H1 (cell line): ENCODE measurements at regions not wholly inside any gene's neighbourhood (a gene's known extent, or its start where the extent isn't known, plus 50 kb on each side); places are given as distances from the start of the nearest gene placed in this dataset.

ENCODE experiments used
- ASH2L ChIP-seq: fragments of 200-600, 300-600 bp; sonication (generic); IDR thresholded peaks from one replicate; pipeline ENCODE4 v1.7.1; 2017; ENCODE audit warnings: low read length
- CEBPB ChIP-seq: IDR thresholded peaks from 2 replicates; pipeline ENCODE4 v1.6.1; 2012; ENCODE audit warnings: low read depth, low read length
- EP300 ChIP-seq, 2 experiments: IDR thresholded peaks; 1 replicate in 1 of 2; 2 replicates in 1 of 2; pipeline ENCODE4 v1.6.1; 2011 to 2012; ENCODE audit warnings: low read depth in 2 of 2, low read length in 2 of 2, mild to moderate bottlenecking in 2 of 2, borderline replicate concordance in 1 of 2, inconsistent platforms in 1 of 2, moderate library complexity in 1 of 2
- JUND ChIP-seq: IDR thresholded peaks from 2 replicates; pipeline ENCODE4 v1.6.1; 2011; ENCODE audit warnings: mild to moderate bottlenecking, improper control_type of control experiment, low read length
- MAFK ChIP-seq: IDR thresholded peaks from 2 replicates; pipeline ENCODE4 v1.6.1; 2012; ENCODE audit warnings: low read depth, mild to moderate bottlenecking, improper control_type of control experiment, low read length
- NRF1 ChIP-seq: IDR thresholded peaks from 2 replicates; pipeline ENCODE4 v1.6.1; 2011; ENCODE audit warnings: mild to moderate bottlenecking, low read depth, low read length, improper control_type of control experiment
- POLR2A ChIP-seq, 2 experiments: IDR thresholded peaks; 1 replicate in 1 of 2; 2 replicates in 1 of 2; pipeline ENCODE4 v1.6.1; 2011; ENCODE audit warnings: low read depth in 2 of 2, low read length in 2 of 2, mild to moderate bottlenecking in 2 of 2; ENCODE audit errors: control extremely low read depth in 1 of 2
- POLR2AphosphoS5 ChIP-seq: IDR thresholded peaks from 2 replicates; pipeline ENCODE4 v1.6.1; 2011; ENCODE audit warnings: low read depth, low read length
- RAD21 ChIP-seq, 2 experiments: IDR thresholded peaks in 1 of 2; conservative IDR thresholded peaks in 1 of 2; 2 replicates each; pipeline ENCODE4 v1.6.1; 2011; ENCODE audit warnings: low read depth in 2 of 2, low read length in 2 of 2, improper control_type of control experiment in 1 of 2, inconsistent platforms in 1 of 2, mild to moderate bottlenecking in 1 of 2, moderate library complexity in 1 of 2
- RXRA ChIP-seq: IDR thresholded peaks from 2 replicates; pipeline ENCODE4 v1.6.1; 2011; ENCODE audit warnings: low read depth, mild to moderate bottlenecking, low read length, moderate library complexity; ENCODE audit not compliant: insufficient read depth
- SP1 ChIP-seq: IDR thresholded peaks from 2 replicates; pipeline ENCODE4 v1.6.1; 2011; ENCODE audit warnings: low read depth, low read length
- TAF1 ChIP-seq: IDR thresholded peaks from 2 replicates; pipeline ENCODE4 v1.6.1; 2011; ENCODE audit warnings: mild to moderate bottlenecking, low read depth, low read length
- TF ChIP-seq, protein P1 (sequence below), 3 experiments: IDR thresholded peaks; 1 replicate in 2 of 3; 2 replicates in 1 of 3; pipeline versions ENCODE4 v1.5.1 to v1.6.1; 2011; ENCODE audit warnings: low read length in 3 of 3, mild to moderate bottlenecking in 3 of 3, inconsistent platforms in 2 of 3, low read depth in 1 of 3, moderate library complexity in 1 of 3; ENCODE audit not compliant: insufficient read depth in 1 of 3; ENCODE audit errors: control extremely low read depth in 1 of 3
- TF ChIP-seq, protein P2 (sequence below): IDR thresholded peaks from 2 replicates; pipeline ENCODE4 v1.6.1; 2012; ENCODE audit warnings: inconsistent platforms

DNA sequence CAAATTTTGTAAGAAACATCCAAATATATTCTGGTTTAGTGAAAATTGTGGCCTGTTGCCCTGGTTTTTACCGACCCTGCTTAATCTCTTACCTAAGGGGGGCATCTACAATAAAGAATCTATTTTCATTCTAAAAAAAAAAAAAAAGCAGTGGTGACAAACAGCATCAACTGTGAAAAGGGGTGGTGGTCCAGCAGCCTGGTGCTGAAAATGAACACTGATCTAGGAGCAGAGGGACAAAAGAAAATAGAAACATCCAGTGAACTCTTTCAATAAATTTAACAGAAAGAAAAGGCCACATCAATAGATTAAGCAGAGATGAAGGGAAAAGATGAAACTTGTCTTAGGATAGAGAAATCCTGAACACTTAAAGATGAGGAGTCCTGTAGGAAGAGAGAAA lies 348.7 kb upstream of the GRAMD2B start:
- TF ChIP-seq POLR2A (IDR thresholded peaks at IDR 0.05; ENCODE audit: control extremely low read depth in 1 of 2, low read depth in 2 of 2, low read length in 2 of 2) (no peak), JUND (no peak), EP300 (IDR thresholded peaks at IDR 0.05; ENCODE audit: borderline replicate concordance in 1 of 2, low read depth in 2 of 2, low read length in 2 of 2) (no peak), MAFK (no peak), POLR2AphosphoS5 (no peak), RAD21 (IDR thresholded peaks at IDR 0.05 in 1 of 2, conservative IDR thresholded peaks at IDR 0.05 in 1 of 2; ENCODE audit: low read depth in 2 of 2, low read length in 2 of 2) (no peak), TAF1 (no peak), NRF1 (no peak), ASH2L (no peak), RXRA (no peak), SP1 (no peak), CEBPB (no peak)
- TF ChIP-seq, protein P1, sequence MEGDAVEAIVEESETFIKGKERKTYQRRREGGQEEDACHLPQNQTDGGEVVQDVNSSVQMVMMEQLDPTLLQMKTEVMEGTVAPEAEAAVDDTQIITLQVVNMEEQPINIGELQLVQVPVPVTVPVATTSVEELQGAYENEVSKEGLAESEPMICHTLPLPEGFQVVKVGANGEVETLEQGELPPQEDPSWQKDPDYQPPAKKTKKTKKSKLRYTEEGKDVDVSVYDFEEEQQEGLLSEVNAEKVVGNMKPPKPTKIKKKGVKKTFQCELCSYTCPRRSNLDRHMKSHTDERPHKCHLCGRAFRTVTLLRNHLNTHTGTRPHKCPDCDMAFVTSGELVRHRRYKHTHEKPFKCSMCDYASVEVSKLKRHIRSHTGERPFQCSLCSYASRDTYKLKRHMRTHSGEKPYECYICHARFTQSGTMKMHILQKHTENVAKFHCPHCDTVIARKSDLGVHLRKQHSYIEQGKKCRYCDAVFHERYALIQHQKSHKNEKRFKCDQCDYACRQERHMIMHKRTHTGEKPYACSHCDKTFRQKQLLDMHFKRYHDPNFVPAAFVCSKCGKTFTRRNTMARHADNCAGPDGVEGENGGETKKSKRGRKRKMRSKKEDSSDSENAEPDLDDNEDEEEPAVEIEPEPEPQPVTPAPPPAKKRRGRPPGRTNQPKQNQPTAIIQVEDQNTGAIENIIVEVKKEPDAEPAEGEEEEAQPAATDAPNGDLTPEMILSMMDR (IDR thresholded peaks at IDR 0.05; ENCODE audit: control extremely low read depth in 1 of 3, insufficient read depth in 1 of 3, low read depth in 1 of 3, low read length in 3 of 3) = no peak
- TF ChIP-seq, protein P2, sequence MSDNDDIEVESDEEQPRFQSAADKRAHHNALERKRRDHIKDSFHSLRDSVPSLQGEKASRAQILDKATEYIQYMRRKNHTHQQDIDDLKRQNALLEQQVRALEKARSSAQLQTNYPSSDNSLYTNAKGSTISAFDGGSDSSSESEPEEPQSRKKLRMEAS = no peak
